ENCODE measurements at regions not wholly inside any gene's neighbourhood (a gene's known extent, or its start where the extent isn't known, plus 50 kb on each side); places are given as distances from the start of the nearest gene placed in this dataset.

DNA sequence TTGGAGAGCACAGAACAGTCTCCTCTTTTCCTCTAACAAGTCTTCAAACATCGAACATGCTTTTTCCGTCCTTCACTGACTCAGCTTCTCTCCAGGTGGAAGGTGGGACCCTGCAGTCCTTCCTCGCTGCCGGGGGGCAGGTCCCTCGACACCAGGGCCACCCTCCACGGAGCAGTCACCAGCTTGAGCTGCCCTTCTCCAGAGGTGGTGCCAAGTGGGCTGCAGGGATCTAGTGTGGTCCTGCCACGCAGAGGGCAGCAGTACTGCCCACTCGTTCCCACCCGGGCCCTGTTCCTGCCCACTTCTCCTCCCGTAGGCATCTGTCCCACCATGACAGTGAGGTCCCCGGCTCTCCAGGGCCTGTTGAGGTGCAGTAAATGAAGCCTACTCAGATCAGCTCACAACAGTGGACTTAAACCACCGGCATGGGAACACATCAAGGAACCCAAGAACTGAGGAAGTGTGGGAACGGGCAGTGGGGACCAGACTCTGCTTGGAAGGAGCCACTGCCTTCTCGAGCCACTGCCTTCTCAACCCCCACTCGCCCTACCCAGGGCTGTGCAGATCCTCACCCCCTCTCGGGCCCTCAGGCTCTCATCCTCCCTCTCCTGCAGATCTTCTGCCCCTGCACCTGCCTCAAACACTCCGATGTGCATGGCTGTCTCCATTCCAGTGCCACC lies 153.9 kb downstream of the OAT start:
- no peak for TF ChIP-seq CTCF (IDR thresholded peaks at IDR 0.05)
- TF ChIP-seq POLR2A (IDR thresholded peaks at IDR 0.05), result no peak

Data from gastroesophageal sphincter (tissue), 3 donors.